ENCODE measurements at regions not wholly inside any gene's neighbourhood (a gene's known extent, or its start where the extent isn't known, plus 50 kb on each side); places are given as distances from the start of the nearest gene placed in this dataset.

DNA sequence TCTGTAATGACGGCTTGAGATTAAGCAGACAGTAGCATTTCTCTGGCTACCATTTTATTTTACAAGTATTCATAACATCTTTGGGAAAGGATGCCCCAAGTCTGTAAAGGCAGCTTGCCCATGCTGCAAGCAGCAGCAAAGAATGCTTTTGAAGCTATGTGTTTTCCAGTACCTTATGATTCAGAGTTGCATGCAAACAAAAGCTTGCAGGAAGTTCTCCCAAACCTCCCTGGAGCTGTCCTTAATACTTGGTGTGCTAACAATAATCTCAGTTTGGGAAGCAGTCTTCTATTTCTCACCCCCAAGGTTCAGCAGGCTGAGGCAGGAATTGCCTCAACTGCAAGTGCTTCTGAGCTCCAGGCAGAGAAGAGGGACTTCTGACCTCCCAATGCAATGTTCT lies 60.8 kb downstream of the CCNA1 start:
- DNase-seq (ENCODE audit: low read depth) = no peak

- no peak for DNase-seq (ENCODE audit: low read depth)
Measured at GRCh38 chr13:36495431-36495830, 63.1 kb downstream of the CCNA1 start.

GRCh38 chr13:36509369-36509768 lies 77.1 kb downstream of the CCNA1 start:
- DNase-seq (ENCODE audit: low read depth) = no peak

GRCh38 chr13:36512771-36513170 lies 80.5 kb downstream of the CCNA1 start:
- no peak for DNase-seq (ENCODE audit: low read depth)

DNA sequence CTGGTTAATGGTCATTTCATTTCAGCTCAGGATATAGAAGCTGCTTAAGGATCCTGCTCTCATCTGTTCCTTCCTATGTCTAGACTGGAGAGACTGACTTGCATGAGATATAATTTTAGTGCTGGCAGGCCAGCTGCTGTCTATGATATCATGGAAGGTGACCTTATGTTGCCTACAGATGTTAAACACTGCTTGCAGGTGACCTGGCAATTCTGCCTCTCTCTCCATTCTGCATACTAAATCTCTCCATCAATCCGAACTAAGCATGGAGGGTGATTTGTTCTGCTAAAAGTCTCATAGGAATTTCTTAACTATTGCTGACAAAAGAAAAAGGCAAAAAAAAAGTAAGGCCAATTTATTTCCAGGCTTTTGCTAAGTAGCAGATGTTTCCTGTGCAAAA lies 81.0 kb downstream of the CCNA1 start:
- DNase-seq (ENCODE audit: low read depth) = no peak

DNA sequence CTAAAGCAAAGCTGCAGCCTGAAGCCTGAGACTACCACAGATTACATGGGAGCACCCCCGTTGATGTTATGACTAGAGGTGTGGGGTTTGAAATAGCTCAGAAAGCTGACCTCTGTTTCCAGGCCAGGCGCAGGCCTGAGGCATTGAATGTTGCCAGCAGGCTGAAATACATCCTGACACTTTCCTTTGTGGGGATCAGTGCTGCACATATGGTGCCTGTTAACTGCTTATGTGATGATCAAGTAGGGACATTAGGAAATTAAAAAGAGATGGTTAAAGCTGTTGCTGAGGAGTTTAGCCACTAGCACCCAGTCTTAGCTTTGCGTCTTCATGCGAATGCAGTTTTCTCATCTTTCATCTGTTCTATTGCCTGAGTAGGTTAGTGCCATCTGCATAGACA lies 83.2 kb downstream of the CCNA1 start:
- DNase-seq (ENCODE audit: low read depth) = no peak

GRCh38 chr13:36516225-36516624 lies 83.9 kb downstream of the CCNA1 start:
- DNase-seq (ENCODE audit: low read depth) = no peak

GRCh38 chr13:36518707-36519106 lies 86.4 kb downstream of the CCNA1 start:
- DNase-seq (ENCODE audit: low read depth) = no peak

DNA sequence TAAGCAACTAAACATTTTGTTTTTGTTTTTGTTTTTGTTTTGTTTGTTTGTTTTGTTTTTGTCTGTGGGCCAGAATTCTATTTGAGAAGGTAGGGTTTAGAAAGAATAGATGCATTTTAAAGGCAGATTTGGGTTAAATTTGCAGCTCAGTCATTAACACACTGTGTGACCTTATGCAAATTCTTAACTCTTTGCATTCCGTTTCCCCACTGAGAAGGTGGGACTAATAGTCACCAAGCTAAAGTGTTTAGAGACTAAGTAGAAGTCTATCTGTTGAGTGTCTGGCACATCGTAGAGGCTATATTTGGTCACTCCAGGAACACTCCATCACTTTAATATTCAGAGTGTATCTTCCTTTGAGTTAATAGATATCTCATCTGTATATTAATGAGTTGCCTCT lies 87.1 kb downstream of the CCNA1 start:
- no peak for DNase-seq (ENCODE audit: low read depth)

DNA sequence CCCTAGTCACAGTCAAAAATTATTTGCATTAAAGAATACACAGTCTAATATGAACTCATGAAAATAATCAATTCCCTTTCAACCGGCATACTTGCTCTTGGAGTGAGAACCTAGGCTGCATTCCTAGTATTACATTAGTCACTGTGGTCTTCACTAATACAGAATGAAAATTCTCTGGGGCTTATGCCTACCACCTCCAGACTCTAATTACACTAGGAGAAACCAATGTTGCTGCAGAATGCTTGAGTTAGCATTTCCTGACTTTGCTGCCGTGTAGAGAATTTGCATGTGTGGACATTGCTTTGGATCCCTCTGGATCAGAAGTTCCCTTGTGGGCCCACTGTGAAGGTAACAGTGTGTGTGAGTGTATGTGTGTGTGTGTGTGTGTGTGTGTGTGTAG lies 87.8 kb downstream of the CCNA1 start:
- no peak for DNase-seq (ENCODE audit: low read depth)

DNA sequence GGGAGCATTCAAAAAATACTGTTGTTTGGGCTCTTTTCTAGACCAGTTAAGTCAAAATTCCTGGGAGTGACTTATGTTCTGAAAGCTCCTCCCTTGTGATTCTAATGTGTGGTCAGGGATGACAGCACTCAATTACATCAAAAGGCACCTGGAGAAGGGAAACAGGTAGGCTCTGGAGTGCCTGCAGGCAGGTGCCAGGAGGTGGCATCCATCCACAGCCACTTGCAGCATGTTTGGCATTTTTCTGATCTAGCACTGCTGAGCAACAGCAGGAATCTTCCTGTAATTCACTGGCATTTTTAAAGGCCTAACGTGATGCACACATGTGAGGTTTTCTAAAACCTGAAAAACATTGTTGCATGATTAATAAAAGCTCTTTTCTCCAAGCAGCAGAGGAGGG lies 94.6 kb downstream of the CCNA1 start:
- DNase-seq (ENCODE audit: low read depth) = no peak

DNA sequence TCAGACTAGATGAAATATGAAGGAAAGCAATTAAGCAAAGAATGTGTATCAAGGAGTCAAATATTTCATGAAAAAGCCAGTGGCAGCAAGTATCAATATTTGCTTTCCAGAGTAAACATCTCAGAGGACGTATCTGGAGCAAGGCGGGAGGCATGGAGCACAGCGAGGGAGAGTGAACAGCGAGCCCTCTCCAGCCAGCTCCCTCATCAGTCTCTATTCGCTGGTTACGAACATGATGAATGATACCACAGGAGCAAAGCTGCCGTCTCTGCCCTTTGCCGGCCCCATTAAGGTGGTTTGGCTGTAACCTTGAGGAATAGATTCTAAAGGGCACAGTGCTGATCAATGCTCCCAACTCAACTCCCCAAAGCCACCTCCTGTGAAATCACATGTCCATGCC lies 95.8 kb downstream of the CCNA1 start:
- DNase-seq (ENCODE audit: low read depth) = no peak

DNA sequence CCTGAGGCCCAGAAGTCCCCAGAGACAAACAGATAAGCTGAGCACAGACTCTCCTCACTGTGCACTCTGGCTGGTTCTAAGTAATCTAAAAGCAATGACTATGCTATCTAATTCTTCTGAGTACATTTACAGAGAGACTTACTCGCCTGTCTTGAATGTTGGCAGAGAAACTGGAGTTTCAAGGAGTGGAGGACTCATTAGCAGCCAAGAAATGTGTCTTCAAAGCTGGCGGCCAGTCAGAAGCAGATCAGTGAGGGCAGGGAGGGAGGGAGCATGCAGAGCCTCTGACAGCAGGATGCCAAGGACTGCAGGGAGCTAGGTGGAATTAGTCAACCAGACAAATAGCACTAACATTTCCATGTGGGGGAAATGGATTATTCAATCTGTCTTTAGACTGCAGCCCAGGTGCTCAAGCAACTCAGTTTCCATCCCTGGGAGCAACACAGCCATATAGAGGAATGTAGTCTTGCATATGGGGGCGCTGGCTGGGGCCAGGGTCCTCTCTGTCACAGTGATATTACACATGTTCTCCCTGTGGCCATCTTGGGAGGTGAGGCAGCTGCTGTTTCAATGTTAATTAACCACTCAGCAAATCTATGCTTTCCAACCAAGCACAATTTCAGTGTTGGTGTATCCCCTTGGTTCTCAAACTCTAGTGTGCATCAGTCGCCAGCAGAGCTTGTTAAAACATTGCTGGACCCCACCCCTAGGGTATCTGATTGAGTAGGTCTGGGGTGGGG lies 97.9 kb downstream of the CCNA1 start:
- DNase-seq (ENCODE audit: low read depth) = peak; percentile 17

DNA sequence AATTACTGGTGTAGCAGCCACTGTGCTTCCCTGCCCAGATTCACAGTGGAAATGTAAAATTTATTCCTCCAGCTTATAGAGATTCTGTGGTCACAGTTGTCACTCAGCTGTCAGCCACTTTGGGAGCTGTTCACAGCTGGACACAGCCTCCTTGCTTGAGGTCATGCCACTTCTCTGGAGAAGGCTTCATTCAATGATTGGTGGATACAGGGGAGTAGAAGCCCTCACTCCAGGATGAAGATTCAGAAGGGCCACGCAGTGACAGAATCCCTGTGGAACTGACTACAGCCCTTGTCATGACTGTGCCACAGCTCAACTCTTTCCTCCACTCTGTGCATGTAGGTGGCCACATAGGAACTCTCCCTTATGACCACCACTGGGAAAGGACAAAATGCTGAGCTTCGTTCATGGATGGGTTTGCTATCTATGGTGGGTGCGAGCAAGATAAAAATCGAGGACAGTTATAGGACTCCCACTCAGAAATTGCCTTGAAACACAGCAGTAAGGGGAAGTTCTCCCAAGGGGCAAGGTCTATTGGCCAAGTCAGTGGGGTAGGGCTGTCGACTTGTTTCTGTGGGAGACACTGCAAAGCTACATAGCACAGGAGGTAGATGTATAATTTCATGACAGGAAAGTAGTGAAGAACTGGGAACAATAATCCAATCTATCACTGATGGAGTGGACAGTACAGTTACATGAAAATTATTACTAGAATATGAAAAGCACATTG lies 98.7 kb downstream of the CCNA1 start:
- no peak for DNase-seq (ENCODE audit: low read depth)

- DNase-seq (ENCODE audit: low read depth) = peak; percentile 23
Measured at GRCh38 chr13:36531746-36532486, 99.6 kb downstream of the CCNA1 start.

DNA sequence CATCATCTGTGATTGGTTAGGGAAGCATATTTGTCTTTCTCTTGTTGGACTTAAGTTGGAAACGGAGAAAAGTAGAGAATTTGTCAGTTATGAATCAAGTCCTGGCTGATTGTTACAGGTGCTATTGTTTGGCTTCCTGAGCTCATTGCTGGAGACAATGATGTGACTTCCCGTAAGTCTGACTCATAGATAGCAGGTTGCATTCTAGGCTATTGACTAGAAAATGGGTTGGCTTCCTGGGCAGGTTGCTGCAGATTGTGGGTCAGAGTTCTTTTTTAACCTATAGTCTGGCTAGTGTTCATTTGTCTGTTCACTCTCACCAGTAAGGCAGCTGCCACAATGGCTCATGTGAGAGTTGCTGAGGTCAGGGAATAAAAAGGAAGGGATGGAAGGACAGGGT lies 101.5 kb downstream of the CCNA1 start:
- DNase-seq (ENCODE audit: low read depth) = no peak

GRCh38 chr13:36536546-36536945 lies 104.3 kb downstream of the CCNA1 start:
- no peak for DNase-seq (ENCODE audit: low read depth)

DNA sequence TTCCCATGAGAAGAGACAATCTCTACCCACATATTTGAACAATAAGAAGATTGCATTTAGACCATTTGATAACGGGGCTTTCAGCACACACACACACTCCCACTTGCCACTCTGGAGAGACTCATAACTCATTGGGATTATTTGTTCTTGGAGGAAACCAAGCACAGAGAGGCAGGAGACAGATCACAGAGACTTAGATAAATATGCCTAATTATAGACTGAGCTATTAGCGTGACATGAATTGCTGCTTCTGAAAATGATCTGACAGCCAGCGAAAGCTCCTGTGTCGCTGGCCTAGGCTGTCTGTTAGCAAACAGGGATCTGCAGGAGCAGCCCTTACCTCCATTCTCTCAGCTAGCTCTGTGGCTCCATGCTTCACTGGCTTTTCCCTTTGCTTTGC lies 111.4 kb downstream of the CCNA1 start:
- DNase-seq (ENCODE audit: low read depth) = no peak

- no peak for DNase-seq (ENCODE audit: low read depth)
Measured at GRCh38 chr13:36548129-36548528, 115.8 kb downstream of the CCNA1 start.

DNA sequence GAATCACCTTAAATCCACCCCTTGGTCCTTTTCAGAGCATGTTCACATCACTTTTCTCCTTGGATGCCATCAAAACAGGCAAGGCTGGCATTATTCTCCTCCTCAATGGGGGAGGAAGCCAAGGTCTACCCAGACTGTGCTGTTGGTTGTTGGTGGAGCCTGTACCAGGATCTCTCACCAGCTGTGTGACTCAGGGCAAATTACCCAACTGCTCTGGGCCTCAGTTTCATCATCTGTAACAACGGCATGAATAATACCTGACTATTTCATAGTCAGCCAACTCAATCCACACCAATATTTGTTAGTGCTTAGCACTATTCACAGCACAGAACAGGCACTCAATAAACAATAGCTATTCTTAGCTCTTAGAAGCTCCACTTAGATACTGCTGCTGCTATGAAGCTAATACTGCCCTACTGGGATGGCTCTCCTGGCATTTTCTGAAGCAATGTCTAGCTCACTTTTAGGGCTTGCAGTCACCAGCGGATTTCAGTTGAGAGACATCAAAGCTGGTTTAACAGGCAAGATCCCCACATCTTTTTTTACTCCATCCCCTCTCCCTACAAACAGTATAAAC lies 116.9 kb downstream of the CCNA1 start:
- no peak for DNase-seq (ENCODE audit: low read depth)

- DNase-seq (ENCODE audit: low read depth) = no peak
Measured at GRCh38 chr13:36549755-36550154, 117.5 kb downstream of the CCNA1 start.

DNA sequence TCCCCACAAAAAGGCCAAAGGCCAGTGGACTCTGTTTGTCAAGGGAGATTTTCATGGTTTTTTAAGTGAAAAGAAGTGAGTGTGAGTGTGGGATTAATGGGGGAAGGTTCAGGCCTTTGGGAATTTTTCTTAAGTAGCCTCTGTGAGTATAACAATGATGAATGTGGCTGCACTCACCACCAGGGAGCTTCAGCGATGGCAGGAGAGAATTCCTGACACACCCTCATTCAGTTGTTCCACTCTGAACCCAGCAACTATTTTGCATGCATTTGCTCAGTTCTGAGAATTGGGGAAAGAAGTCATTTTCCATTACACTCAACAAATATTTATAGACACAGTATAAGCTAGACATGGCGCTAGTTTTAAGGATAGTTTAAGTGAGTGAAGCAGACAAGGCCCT lies 117.9 kb downstream of the CCNA1 start:
- no peak for DNase-seq (ENCODE audit: low read depth)

GRCh38 chr13:36551445-36551844 lies 119.2 kb downstream of the CCNA1 start:
- DNase-seq (ENCODE audit: low read depth) = no peak

Data from fibroblast of the conjunctiva (primary cell).